Ovary (tissue), 7 donors: ENCODE measurements at regions not wholly inside any gene's neighbourhood (a gene's known extent, or its start where the extent isn't known, plus 50 kb on each side); places are given as distances from the start of the nearest gene placed in this dataset.

Source experiments
- DNase-seq, 5 donors: peaks; one replicate each; pipeline ENCODE4 v3.0.0-alpha.2; 2019 to 2020
- H3K27ac ChIP-seq, 2 donors: fragments of 200-600 bp; one replicate each; pipeline versions ENCODE4 v1.5.1 to v1.8.0; 2019 to 2022
- H3K27me3 ChIP-seq: fragments of 200-600 bp; one replicate; pipeline ENCODE4 v1.8.0; 2022
- H3K36me3 ChIP-seq: fragments of 200-600 bp; sonication (generic); one replicate; pipeline ENCODE4 v1.5.1; 2019
- H3K4me1 ChIP-seq: one replicate; pipeline ENCODE4 v1.8.1; 2013; ENCODE audit warnings: mild to moderate bottlenecking, moderate library complexity; ENCODE audit not compliant: insufficient read depth
- H3K4me3 ChIP-seq: fragments of 200-600 bp; sonication (generic); one replicate; pipeline ENCODE4 v1.5.1; 2017
- H3K9me3 ChIP-seq, 2 donors: fragments of 200-600 bp in 1 of 2; sonication (generic) in 1 of 2; one replicate each; pipeline versions ENCODE4 v1.5.1 to v1.8.1; 2013 to 2019; ENCODE audit warnings: mild to moderate bottlenecking in 1 of 2, moderate library complexity in 1 of 2
- EP300 ChIP-seq: sonication (generic); formaldehyde crosslinking; IDR thresholded peaks from one replicate; pipeline ENCODE4 v1.6.1; 2017; ENCODE audit warnings: antibody characterized with exemption
- POLR2A ChIP-seq: fragments of 450-650 bp; IDR thresholded peaks from one replicate; pipeline ENCODE4 v1.6.1; 2017; ENCODE audit warnings: antibody characterized with exemption, mild to moderate bottlenecking, moderate library complexity
- WGBS, 3 donors: extraction: QIAGEN DNeasy Blood & Tissue Kit in 1 of 3; methylation state at CpG; one replicate each; pipeline versions ENCODE4 v1.1.5 to v1.1.7; 2013 to 2017; 5-methylcytosine and 5-hydroxymethylcytosine counted together
- intact Hi-C, 4 donors: fragments of 100-400 bp; cut with DNase I; formaldehyde crosslinking; loops; one replicate each; pipeline versions ENCODE4 v1.11.0 to v1.15.1; 2022 to 2023
- TF ChIP-seq, protein P1 (sequence below), 3 donors: fragments of 450-650 bp in 2 of 3; fragments of 200-600 bp in 1 of 3; IDR thresholded peaks; one replicate each; pipeline versions ENCODE4 v1.5.1 to v1.8.0; 2016 to 2022; ENCODE audit warnings: antibody characterized with exemption in 3 of 3, mild to moderate bottlenecking in 1 of 3
- donor health status: DM: no; HTN: no; CAD: no; lungs with moderate emphysema.
- donor health status: DM: no; HTN: no; CAD: no.
- donor health status: Bipolar disorder and iron deficiency.
- donor health status: DM: no; HTN: no; CAD: no.
- donor health status: DM: yes; HTN: yes; CAD: no.

GRCh38 chr7:155230169-155230593 is 67.5 kb upstream of the INSIG1 start:
- Histone ChIP-seq H3K27me3 (no peaks in the 10 kb centered on the region), H3K36me3 (no peaks in the 10 kb centered on the region), H3K4me1 (no peaks in the 10 kb centered on the region), H3K27ac (no peak overlapping the region), H3K9me3 (no peaks in the 10 kb centered on the region), H3K4me3 (no peak overlapping the region)
- DNase-seq, result no peak
- intact Hi-C loops, result no loop called here
- TF ChIP-seq, protein P1, sequence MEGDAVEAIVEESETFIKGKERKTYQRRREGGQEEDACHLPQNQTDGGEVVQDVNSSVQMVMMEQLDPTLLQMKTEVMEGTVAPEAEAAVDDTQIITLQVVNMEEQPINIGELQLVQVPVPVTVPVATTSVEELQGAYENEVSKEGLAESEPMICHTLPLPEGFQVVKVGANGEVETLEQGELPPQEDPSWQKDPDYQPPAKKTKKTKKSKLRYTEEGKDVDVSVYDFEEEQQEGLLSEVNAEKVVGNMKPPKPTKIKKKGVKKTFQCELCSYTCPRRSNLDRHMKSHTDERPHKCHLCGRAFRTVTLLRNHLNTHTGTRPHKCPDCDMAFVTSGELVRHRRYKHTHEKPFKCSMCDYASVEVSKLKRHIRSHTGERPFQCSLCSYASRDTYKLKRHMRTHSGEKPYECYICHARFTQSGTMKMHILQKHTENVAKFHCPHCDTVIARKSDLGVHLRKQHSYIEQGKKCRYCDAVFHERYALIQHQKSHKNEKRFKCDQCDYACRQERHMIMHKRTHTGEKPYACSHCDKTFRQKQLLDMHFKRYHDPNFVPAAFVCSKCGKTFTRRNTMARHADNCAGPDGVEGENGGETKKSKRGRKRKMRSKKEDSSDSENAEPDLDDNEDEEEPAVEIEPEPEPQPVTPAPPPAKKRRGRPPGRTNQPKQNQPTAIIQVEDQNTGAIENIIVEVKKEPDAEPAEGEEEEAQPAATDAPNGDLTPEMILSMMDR (IDR thresholded peaks at IDR 0.05), result no peak
- TF ChIP-seq EP300 (no peak), POLR2A (no peak)
- 47 to 54% (median 53%) methylated on average over 11 of the region's 11 CpGs for WGBS, 3 donors

DNA sequence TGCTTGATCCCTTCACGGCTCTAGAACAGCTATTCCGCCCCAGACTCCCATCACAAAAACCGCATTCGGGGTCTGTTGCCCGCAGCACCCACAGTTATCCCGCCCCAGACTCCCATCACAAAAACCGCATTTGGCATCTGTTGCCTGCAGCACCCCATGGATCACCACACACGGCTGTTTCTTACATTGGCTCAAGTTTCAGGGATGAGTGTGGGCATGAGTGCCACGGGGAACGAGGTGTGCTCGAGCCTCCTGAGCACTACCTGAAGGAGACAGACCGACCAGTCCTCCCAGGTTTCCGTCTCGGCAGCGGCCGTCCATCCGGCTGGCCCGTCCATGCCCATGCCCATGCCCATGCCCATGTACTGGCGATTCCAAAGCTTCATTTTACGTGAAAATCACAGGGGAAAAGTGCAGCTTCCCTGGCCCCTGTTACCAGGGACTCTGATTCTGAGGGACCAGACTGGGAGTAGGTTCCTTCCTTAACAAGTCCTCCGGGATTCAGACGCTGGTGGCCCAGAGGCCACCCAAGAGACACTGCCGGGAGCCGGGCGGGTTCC is 66.4 kb upstream of the INSIG1 start:
- Histone ChIP-seq H3K4me1 (no peaks in the 10 kb centered on the region), H3K27me3 (no peaks in the 10 kb centered on the region), H3K9me3 (no peaks in the 10 kb centered on the region), H3K36me3 (no peaks in the 10 kb centered on the region), H3K4me3 (no peak overlapping the region), H3K27ac (no peak overlapping the region)
- intact Hi-C loops, result no loop called here
- no peak for TF ChIP-seq POLR2A
- TF ChIP-seq EP300, result no peak
- TF ChIP-seq, protein P1 (IDR thresholded peaks at IDR 0.05), result no peak
- no peak for DNase-seq
- WGBS, 3 donors, result 91 to 96% (median 93%) methylated on average over 25 of the region's 25 CpGs

DNA sequence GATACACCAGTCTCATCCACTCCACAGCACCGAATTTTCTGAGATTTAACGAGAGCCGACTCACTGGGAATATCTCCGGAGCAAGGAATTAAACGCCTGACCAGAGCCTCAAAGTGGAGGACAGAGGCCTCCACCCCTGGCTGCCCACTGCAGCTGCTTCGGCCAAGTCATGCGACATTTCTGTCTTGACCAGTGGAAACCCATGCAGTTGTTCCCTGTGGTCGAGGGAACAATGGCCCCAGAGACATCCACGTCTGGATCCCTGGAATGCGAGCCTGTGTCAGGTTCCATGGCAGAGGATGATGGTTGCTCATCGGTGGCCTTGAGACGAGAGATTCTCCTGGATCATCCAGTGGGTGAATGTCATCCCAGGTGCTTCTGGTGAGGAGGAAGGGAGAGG is 65.7 kb upstream of the INSIG1 start:
- Histone ChIP-seq H3K36me3 (no peaks in the 10 kb centered on the region), H3K27me3 (no peaks in the 10 kb centered on the region), H3K9me3 (no peaks in the 10 kb centered on the region), H3K27ac (no peak overlapping the region), H3K4me3 (no peak overlapping the region), H3K4me1 (no peaks in the 10 kb centered on the region)
- WGBS, 3 donors, result 90 to 92% (median 91%) methylated on average over 12 of the region's 12 CpGs
- intact Hi-C loops, result no loop called here
- no peak for DNase-seq
- TF ChIP-seq POLR2A, result no peak
- TF ChIP-seq, protein P1 (IDR thresholded peaks at IDR 0.05), result no peak
- TF ChIP-seq EP300, result no peak

DNA sequence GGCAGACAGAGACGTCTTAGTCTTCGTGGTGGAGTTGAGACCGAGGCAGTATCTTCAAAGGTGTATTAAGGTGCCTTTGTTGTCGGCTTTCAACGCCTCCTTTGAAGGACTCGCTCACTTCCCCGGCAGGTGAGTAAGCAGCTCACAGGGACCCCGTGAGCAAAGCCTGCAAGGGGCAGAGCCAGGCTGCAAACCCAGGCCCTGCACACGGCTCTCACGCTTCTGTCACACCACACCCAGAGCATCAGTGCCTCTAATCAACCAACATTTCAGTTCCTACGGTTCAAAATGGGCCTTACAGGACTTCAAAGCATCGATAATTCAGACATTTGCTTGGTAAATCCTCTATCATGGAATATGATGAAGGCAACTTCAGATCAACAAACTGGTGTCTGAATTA is 64.8 kb upstream of the INSIG1 start:
- Histone ChIP-seq H3K27ac (no peak overlapping the region), H3K4me1 (no peaks in the 10 kb centered on the region), H3K4me3 (no peak overlapping the region), H3K36me3 (no peaks in the 10 kb centered on the region), H3K9me3 (no peaks in the 10 kb centered on the region), H3K27me3 (no peaks in the 10 kb centered on the region)
- no peak for DNase-seq
- WGBS, 3 donors, result 80 to 81% (median 81%) methylated on average over 12 of the region's 12 CpGs
- no peak for TF ChIP-seq EP300
- TF ChIP-seq, protein P1 (IDR thresholded peaks at IDR 0.05), result no peak
- TF ChIP-seq POLR2A, result no peak
- intact Hi-C loops, result no loop called here
